ENCODE measurements at regions not wholly inside any gene's neighbourhood (a gene's known extent, or its start where the extent isn't known, plus 50 kb on each side); places are given as distances from the start of the nearest gene placed in this dataset.
"Not testable (repeated sequence)": the region's sequence is repeated elsewhere in the genome, so short reads cannot be mapped to it uniquely, and the experiment has no call there.

- DNase-seq, result peak; percentile 44
Measured at GRCh38 chr3:66863205-66864111, 134.6 kb upstream of the KBTBD8 start.

GRCh38 chr3:66884659-66885058 is 113.4 kb upstream of the KBTBD8 start:
- no peak for DNase-seq

DNA sequence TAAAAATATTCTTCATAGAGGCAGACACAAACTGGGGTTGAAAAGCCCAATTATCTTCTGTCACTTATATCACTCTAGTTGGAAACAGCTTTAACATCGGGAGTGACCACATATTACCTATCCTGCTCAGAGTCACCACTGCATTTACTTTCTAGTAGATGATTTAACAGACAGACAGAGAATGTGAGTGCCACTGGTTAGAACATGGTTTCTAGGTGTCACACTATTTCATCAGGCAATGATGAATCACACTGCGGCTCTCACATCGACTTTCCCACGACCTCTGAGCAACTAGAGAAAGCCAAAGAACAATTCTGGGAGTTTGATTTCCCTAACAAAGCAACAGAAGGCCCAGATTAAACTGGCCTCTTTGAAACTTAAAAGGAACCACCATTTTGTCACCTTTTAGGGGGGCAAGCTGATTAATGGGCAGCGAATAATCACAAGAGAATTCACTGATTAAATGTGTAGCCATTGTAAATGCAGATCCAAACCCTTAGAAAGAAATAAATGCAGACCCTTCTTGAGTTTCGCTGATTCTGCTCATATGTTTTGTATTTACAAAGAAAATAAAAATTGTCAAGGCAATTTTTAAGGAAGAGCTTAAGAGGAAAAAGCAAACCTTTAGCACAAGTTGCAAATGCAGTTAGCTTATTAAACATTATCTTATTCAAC is 112.6 kb upstream of the KBTBD8 start:
- DNase-seq, result no peak

DNA sequence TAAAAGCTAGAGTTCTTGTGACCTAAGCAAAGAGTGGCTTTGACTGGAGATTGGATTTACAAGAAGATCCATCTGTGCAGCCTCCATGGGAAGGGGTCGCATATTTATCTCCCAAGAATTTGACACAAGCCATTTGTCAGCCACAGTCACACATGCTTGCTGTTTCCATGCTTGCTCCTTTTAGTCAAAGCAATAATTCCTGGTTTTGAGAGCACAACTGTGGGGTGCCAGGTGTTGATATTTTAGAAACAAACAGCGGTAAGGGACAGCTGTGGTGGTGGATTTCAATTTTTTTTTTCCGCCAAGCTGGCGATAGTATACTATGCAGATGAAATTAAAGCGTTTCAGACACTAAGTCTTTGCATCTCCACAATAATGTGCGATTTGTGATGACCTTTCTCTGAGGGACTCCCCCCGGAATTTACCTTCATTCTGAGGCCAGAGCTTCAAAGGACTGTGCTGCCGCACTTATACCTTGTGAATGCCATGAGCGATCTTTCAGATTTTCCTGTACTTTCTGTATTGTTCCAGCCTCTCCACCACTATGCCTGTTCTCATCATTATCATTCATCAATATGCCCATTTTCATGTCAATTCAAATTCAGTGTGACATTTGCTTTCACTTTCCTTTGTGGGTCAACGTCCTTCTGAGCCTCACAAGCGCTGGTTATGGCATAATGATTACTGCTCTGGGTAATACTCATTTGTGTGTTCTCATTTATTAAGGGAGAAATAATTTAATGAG is 108.2 kb upstream of the KBTBD8 start:
- no peak for DNase-seq

- no peak for DNase-seq
Measured at GRCh38 chr3:66898155-66898554, 100.0 kb upstream of the KBTBD8 start.

GRCh38 chr3:66904336-66904735 is 93.8 kb upstream of the KBTBD8 start:
- DNase-seq, result no peak

- DNase-seq, result no peak
Measured at GRCh38 chr3:66904831-66905493, 93.1 kb upstream of the KBTBD8 start.

GRCh38 chr3:66907136-66907535 is 91.0 kb upstream of the KBTBD8 start:
- no peak for DNase-seq

GRCh38 chr3:66910266-66911055 is 87.6 kb upstream of the KBTBD8 start:
- no peak for DNase-seq

- DNase-seq, result no peak
Measured at GRCh38 chr3:66912306-66912705, 85.8 kb upstream of the KBTBD8 start.

- no peak for DNase-seq
Measured at GRCh38 chr3:66922058-66922457, 76.0 kb upstream of the KBTBD8 start.

GRCh38 chr3:66923969-66924368 is 74.1 kb upstream of the KBTBD8 start:
- no peak for DNase-seq

DNA sequence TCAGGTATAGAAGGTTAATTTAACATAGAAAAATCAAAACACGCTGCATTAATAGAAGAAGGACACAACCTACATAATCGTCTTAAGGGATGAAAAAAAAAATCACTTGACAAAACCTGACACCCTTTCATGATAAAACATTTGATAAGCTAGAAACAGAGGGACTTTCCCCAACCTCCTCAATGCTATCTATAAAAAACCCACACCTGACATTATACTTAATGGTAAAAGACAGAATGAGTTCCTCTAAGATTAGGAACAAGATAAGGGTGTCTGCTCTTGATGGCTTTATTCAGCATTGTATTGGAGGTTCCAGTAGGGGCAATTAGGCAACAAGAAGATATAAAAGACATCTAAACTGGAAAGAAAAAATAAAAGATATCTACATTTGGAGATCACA is 69.9 kb upstream of the KBTBD8 start:
- no peak for DNase-seq

GRCh38 chr3:66931291-66931690 is 66.8 kb upstream of the KBTBD8 start:
- no peak for DNase-seq

GRCh38 chr3:66931699-66932098 is 66.4 kb upstream of the KBTBD8 start:
- DNase-seq, result no peak

DNA sequence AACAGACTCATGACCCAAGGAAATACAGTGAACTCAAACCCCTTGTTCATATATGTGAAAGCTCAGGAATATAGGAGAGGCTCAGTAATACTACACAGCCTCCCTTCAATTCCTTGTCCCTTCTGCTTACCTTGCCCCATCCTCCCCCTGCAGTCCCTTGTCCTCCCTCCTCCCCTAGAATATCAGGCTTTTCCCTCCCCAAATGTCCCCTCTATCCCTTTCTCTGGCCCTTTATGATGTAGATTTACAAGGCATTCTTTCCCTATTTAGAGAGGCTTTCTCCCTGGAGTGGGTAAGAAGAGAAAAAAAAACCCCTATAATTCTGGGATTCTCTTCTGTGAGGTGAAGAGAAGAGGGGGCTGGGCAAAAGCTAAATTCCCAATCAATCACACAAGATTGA is 64.9 kb upstream of the KBTBD8 start:
- DNase-seq, result no peak

GRCh38 chr3:66934041-66934440 is 64.1 kb upstream of the KBTBD8 start:
- no peak for DNase-seq

GRCh38 chr3:66934725-66935124 is 63.4 kb upstream of the KBTBD8 start:
- no peak for DNase-seq

DNA sequence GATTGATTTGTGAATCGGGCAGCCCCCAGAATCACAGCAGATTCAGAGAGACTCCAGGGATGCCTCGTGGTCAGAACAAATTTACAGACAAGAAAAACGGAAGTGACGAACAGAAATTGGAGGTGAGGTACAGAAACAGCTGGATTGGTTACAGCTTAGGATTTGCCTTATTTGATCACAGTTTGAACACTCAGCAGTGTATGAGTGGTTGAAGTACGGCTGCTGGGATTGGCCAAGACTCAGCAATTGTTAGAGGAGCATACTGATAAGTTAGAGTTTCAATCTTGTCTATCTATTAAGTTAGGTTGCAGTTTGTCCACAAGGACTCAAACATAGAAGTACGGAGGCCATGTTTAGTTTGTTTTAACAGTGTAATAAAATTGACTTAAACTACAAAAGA is 61.1 kb upstream of the KBTBD8 start:
- DNase-seq, result not testable (repeated sequence)

GRCh38 chr3:66938338-66938963 is 59.7 kb upstream of the KBTBD8 start:
- DNase-seq, result peak; percentile 40

- DNase-seq, result no peak
Measured at GRCh38 chr3:66948041-66948440, 50.1 kb upstream of the KBTBD8 start.
